ENCODE measurements at regions not wholly inside any gene's neighbourhood (a gene's known extent, or its start where the extent isn't known, plus 50 kb on each side); places are given as distances from the start of the nearest gene placed in this dataset.

DNA sequence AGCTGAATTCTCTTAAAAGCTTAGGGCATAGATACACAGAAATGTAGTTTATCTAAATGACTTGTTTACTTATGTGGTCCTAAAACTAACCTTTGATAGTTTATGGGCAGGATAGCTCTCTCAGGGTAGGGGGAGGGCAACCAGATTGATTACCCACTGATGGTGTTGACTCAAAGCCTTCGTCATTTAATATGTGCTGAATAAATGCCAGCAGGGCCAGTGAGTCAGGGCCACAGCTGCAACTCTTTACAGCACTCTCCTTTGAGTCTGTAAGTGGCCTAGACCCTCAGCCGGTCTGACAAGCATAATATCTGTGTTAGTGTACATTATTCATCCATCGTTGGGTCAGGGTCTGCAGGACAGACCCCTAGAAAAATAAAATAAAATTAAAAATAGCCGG lies 128.5 kb downstream of the ZNF675 start:
- H4K5ac ChIP-seq (ENCODE audit: insufficient read length, low read depth, low read length) = no peak overlapping the region
- Mint-ChIP-seq H3K27ac (no peak overlapping the region), H3K27me3 (ENCODE audit: low read depth) (peaks cover 6% of the 10 kb centered on the region), H3K9me3 (peaks cover 51 to 72% of the 10 kb centered on the region in 2 experiments), H3K4me3 (no peak overlapping the region), H3K4me1 (no peaks in the 10 kb centered on the region), H3K36me3 (ENCODE audit: insufficient read depth in 1 of 3, low read depth in 3 of 3) (peaks cover 0 to 22% (median 7%) of the 10 kb centered on the region in 3 experiments; a peak in 5 of 7 replicates)
- H2BK15ac ChIP-seq (ENCODE audit: low read depth, low read length) = no peak overlapping the region
- H3K56ac ChIP-seq (ENCODE audit: insufficient read length, low read depth, low read length) = no peak overlapping the region
- no peak overlapping the region for H2AFZ ChIP-seq (ENCODE audit: low read length)
- no peak overlapping the region for H3K4me2 ChIP-seq (ENCODE audit: insufficient read depth, insufficient read length, low read length)
- no peaks in the 10 kb centered on the region for H4K20me1 ChIP-seq (ENCODE audit: control insufficient read depth, insufficient read depth, insufficient read length)
- H2BK20ac ChIP-seq (ENCODE audit: low read depth, low read length, poor library complexity, severe bottlenecking) = no peak overlapping the region
- H2AK5ac ChIP-seq (ENCODE audit: insufficient read length, low read length) = no peak overlapping the region
- no peak overlapping the region for H3K23ac ChIP-seq (ENCODE audit: insufficient read length, low read depth, low read length)
- H2BK5ac ChIP-seq (ENCODE audit: insufficient read length, low read length) = no peak overlapping the region
- no peaks in the 10 kb centered on the region for H3K4me1 ChIP-seq (ENCODE audit: insufficient read depth, low read length)
- no peak overlapping the region for H4K91ac ChIP-seq (ENCODE audit: insufficient read length, low read depth, low read length)
- H3K27me3 ChIP-seq (ENCODE audit: insufficient read depth, low read length) = no peaks in the 10 kb centered on the region
- H3K18ac ChIP-seq (ENCODE audit: insufficient read length, low read depth, low read length) = no peak overlapping the region
- no CpG with 5 or more reads among the region's 4 CpGs for WGBS (ENCODE audit: extremely low coverage, insufficient read length, low lambda C conversion rate)
- no peak overlapping the region for H3T11ph ChIP-seq (ENCODE audit: low read length)
- H3K27ac ChIP-seq (ENCODE audit: insufficient read length, low read depth, low read length) = no peak overlapping the region
- peaks cover 73% of the 10 kb centered on the region for H3K9me3 ChIP-seq (ENCODE audit: control insufficient read depth, low read depth, low read length)
- no peak overlapping the region for H4K8ac ChIP-seq (replicated peaks; ENCODE audit: insufficient read length, low read depth, low read length)
- H3K4ac ChIP-seq (ENCODE audit: low read depth, low read length) = no peak overlapping the region
- H2BK12ac ChIP-seq (ENCODE audit: insufficient read length, low read depth, low read length) = no peak overlapping the region
- H3K79me1 ChIP-seq (ENCODE audit: insufficient read depth, low read depth, low read length, poor library complexity, severe bottlenecking) = no peaks in the 10 kb centered on the region
- no peak overlapping the region for H3K9ac ChIP-seq (ENCODE audit: extremely low read depth, insufficient read length, low read length)
- H3K79me2 ChIP-seq (ENCODE audit: insufficient read depth, low read length) = no peaks in the 10 kb centered on the region
- H2BK120ac ChIP-seq (ENCODE audit: low read depth, low read length, poor library complexity, severe bottlenecking) = no peak overlapping the region
- TF ChIP-seq, protein P1, sequence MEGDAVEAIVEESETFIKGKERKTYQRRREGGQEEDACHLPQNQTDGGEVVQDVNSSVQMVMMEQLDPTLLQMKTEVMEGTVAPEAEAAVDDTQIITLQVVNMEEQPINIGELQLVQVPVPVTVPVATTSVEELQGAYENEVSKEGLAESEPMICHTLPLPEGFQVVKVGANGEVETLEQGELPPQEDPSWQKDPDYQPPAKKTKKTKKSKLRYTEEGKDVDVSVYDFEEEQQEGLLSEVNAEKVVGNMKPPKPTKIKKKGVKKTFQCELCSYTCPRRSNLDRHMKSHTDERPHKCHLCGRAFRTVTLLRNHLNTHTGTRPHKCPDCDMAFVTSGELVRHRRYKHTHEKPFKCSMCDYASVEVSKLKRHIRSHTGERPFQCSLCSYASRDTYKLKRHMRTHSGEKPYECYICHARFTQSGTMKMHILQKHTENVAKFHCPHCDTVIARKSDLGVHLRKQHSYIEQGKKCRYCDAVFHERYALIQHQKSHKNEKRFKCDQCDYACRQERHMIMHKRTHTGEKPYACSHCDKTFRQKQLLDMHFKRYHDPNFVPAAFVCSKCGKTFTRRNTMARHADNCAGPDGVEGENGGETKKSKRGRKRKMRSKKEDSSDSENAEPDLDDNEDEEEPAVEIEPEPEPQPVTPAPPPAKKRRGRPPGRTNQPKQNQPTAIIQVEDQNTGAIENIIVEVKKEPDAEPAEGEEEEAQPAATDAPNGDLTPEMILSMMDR (conservative IDR thresholded peaks at IDR 0.05) = no peak
- no peak overlapping the region for H3K14ac ChIP-seq (ENCODE audit: insufficient read depth, low read length)
- DNase-seq = no peak
- no peaks in the 10 kb centered on the region for H3K23me2 ChIP-seq (ENCODE audit: insufficient read length, low read depth, low read length, poor library complexity, severe bottlenecking)

All from H9 (cell line).